MM.1S (cell line): ENCODE measurements at regions not wholly inside any gene's neighbourhood (a gene's known extent, or its start where the extent isn't known, plus 50 kb on each side); places are given as distances from the start of the nearest gene placed in this dataset.

Source experiments
- DNase-seq: peaks from one replicate; pipeline ENCODE4 v3.0.0-alpha.2; 2015
- H2AFZ ChIP-seq: fragments of 300-600 bp; sonication (generic); 2 replicates; pipeline ENCODE4 v1.6.0; 2016; ENCODE audit warnings: antibody characterized with exemption, low read length
- H3F3A ChIP-seq: fragments of 300-600 bp; sonication (generic); 2 replicates; pipeline ENCODE4 v1.6.1; 2016; ENCODE audit warnings: mild to moderate bottlenecking, antibody characterized with exemption, low read length, moderate library complexity, mixed read lengths; ENCODE audit not compliant: insufficient read depth
- H3K27ac ChIP-seq: fragments of 300-600 bp; sonication (generic); 2 replicates; pipeline ENCODE4 v1.5.1; 2016; ENCODE audit warnings: mild to moderate bottlenecking, low read length
- H3K27me3 ChIP-seq: fragments of 300-600 bp; sonication (generic); replicated peaks from 2 replicates; pipeline ENCODE4 v1.6.0; 2016; ENCODE audit warnings: low read length; ENCODE audit not compliant: insufficient read depth
- H3K36me3 ChIP-seq: fragments of 300-600 bp; sonication (generic); replicated peaks from 2 replicates; pipeline ENCODE4 v1.6.1; 2016; ENCODE audit warnings: mild to moderate bottlenecking, low read length, mixed read lengths; ENCODE audit not compliant: insufficient read depth
- H3K4me1 ChIP-seq: fragments of 300-600 bp; sonication (generic); 2 replicates; pipeline ENCODE4 v1.6.1; 2016; ENCODE audit warnings: low read length, mixed read lengths
- H3K4me2 ChIP-seq: fragments of 300-600 bp; sonication (generic); 2 replicates; pipeline ENCODE4 v1.6.0; 2016; ENCODE audit warnings: low read depth, low read length
- H3K4me3 ChIP-seq: fragments of 300-600 bp; sonication (generic); 2 replicates; pipeline ENCODE4 v1.5.1; 2016; ENCODE audit warnings: low read length, mixed read lengths
- H3K79me2 ChIP-seq: fragments of 300-600 bp; sonication (generic); 2 replicates; pipeline ENCODE4 v1.6.1; 2016; ENCODE audit warnings: mixed run types, low read length, mixed read lengths
- H3K9ac ChIP-seq: fragments of 300-600 bp; sonication (generic); 2 replicates; pipeline ENCODE4 v1.6.1; 2016; ENCODE audit warnings: low read length, mixed read lengths
- H3K9me2 ChIP-seq: fragments of 300-600 bp; sonication (generic); replicated peaks from 2 replicates; pipeline ENCODE4 v1.6.1; 2016; ENCODE audit warnings: mild to moderate bottlenecking, low read length, mixed read lengths; ENCODE audit not compliant: insufficient read depth
- H3K9me3 ChIP-seq: fragments of 300-600 bp; sonication (generic); replicated peaks from 2 replicates; pipeline ENCODE4 v1.6.1; 2016; ENCODE audit warnings: mild to moderate bottlenecking, low read length, mixed read lengths; ENCODE audit not compliant: insufficient read depth
- H4K20me1 ChIP-seq: fragments of 300-600 bp; sonication (generic); 2 replicates; pipeline ENCODE4 v1.6.1; 2016; ENCODE audit warnings: mild to moderate bottlenecking, low read length, moderate library complexity, mixed read lengths; ENCODE audit not compliant: insufficient read depth
- EZH2 ChIP-seq: fragments of 300-600 bp; sonication (generic); optimal IDR thresholded peaks from 2 replicates; pipeline ENCODE3; 2017; ENCODE audit warnings: low read depth, mild to moderate bottlenecking, antibody characterized with exemption, low read length, mixed read lengths
- EZH2phosphoT487 ChIP-seq: fragments of 300-600 bp; sonication (generic); IDR thresholded peaks from 2 replicates; pipeline ENCODE4 v1.6.1; 2018; ENCODE audit warnings: antibody characterized with exemption, low read length
- TF ChIP-seq, protein P1 (sequence below): fragments of 300-600 bp; sonication (generic); IDR thresholded peaks from 2 replicates; pipeline ENCODE4 v1.5.1; 2016; ENCODE audit warnings: antibody characterized with exemption, low read length, mixed read lengths

DNA sequence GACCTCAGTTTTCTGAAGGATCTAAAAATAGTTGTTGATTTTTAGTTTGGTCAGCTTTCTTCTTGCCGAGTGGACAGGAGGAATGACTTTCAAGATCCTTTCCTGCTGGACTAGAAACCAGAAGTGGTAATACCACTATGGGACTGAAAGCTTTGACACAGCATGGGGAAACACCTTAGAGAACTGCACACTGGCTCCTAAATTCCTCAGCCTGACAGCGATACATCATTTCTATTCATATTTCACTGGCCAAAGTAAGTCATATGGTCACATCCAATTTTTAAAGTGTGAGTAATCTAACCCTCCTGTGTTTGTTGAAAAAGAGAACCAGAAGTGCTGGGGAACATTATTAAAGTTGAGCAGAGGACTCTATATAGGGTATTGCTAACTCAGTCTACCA lies 244.7 kb upstream of the MMADHC start:
- no peaks in the 10 kb centered on the region for H4K20me1 ChIP-seq
- H3K36me3 ChIP-seq = no peaks in the 10 kb centered on the region
- peak overlapping the region; percentile 44; the same call in 1 of the 2 replicates for H3K4me2 ChIP-seq
- H3K4me1 ChIP-seq = peaks cover 29% of the 10 kb centered on the region
- H3K9ac ChIP-seq = peak overlapping the region; percentile 23; the same call in 1 of the 2 replicates
- no peaks in the 10 kb centered on the region for H3K9me2 ChIP-seq
- no peaks in the 10 kb centered on the region for H3K9me3 ChIP-seq
- H3K27me3 ChIP-seq = no peaks in the 10 kb centered on the region
- H3F3A ChIP-seq = peaks cover 19% of the 10 kb centered on the region
- peak; percentile 88 for DNase-seq
- peak overlapping the region; percentile 68 for H3K27ac ChIP-seq
- no peak overlapping the region for H3K4me3 ChIP-seq
- TF ChIP-seq EZH2 (no peak), EZH2phosphoT487 (no peak)
- TF ChIP-seq, protein P1, sequence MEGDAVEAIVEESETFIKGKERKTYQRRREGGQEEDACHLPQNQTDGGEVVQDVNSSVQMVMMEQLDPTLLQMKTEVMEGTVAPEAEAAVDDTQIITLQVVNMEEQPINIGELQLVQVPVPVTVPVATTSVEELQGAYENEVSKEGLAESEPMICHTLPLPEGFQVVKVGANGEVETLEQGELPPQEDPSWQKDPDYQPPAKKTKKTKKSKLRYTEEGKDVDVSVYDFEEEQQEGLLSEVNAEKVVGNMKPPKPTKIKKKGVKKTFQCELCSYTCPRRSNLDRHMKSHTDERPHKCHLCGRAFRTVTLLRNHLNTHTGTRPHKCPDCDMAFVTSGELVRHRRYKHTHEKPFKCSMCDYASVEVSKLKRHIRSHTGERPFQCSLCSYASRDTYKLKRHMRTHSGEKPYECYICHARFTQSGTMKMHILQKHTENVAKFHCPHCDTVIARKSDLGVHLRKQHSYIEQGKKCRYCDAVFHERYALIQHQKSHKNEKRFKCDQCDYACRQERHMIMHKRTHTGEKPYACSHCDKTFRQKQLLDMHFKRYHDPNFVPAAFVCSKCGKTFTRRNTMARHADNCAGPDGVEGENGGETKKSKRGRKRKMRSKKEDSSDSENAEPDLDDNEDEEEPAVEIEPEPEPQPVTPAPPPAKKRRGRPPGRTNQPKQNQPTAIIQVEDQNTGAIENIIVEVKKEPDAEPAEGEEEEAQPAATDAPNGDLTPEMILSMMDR = no peak
- H3K79me2 ChIP-seq = no peaks in the 10 kb centered on the region
- no peak overlapping the region for H2AFZ ChIP-seq

DNA sequence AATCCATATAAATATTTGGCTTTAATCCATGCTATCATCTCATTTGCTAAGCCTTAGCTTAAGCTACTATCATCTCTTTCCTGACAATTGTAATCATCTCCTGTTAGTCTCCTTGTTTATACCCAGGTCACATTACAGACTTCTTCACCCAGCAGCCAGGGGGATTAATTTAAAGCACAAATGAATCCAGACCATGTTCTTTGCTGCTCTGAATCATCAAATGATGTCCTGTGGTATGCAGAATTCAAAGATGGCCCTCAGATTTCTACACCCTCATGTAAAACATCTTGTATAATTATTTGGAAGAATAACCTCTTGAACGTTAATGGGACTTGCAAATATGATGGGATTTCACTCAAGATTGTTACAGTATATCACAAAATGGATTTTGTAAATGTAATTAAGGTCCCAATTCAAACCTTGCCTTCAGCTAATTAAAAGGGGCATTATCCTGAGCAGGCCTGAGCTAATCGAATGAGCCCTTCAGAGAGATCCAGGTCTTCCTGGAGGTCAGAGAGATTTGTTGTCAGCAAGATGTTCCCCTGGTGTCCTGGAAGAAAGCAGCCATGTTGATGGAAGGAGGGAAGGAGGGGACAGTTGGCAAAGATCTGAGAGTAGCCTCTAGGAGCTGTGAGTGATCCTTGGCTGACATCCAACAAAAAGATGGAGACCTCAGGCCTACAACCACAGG lies 241.1 kb upstream of the MMADHC start:
- Histone ChIP-seq H3K4me3 (no peak overlapping the region), H3K4me2 (no peak overlapping the region), H4K20me1 (no peaks in the 10 kb centered on the region), H3K9ac (no peak overlapping the region), H3K4me1 (peaks cover 28% of the 10 kb centered on the region), H3K79me2 (no peaks in the 10 kb centered on the region), H3K9me2 (no peaks in the 10 kb centered on the region), H3K27ac (no peak overlapping the region), H2AFZ (no peak overlapping the region), H3K9me3 (no peaks in the 10 kb centered on the region), H3F3A (peaks cover 19% of the 10 kb centered on the region), H3K36me3 (no peaks in the 10 kb centered on the region), H3K27me3 (no peaks in the 10 kb centered on the region)
- no peak for DNase-seq
- no peak for TF ChIP-seq EZH2
- TF ChIP-seq, protein P1 = no peak
- no peak for TF ChIP-seq EZH2phosphoT487

DNA sequence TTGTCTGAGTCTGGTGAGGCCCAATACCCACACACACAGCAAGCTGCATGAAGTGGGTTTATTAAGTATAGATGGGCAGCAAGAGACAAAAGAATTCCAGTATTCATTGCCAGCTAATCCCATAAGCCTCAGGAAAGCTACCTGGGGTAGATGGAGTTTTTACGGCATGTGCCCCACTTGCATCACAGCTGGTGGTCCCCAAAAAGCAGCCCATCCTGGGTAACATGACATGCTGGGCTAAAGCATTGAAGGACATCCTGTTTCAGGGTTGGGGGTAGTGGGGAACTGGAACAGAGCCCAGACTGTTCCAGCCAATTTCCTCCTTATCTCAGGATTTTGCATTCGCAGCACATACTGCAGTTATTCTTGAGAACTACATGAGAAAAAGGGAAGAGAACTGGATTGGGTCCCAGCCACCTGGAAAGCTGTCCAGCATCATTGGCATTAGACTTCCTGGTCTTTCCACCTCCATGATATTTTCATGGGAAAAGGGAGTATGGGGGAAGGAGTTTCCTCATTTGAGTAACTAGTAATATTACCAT lies 240.1 kb upstream of the MMADHC start:
- Histone ChIP-seq H3K4me2 (no peak overlapping the region), H3K9ac (no peak overlapping the region), H3K27me3 (no peaks in the 10 kb centered on the region), H3K4me3 (no peak overlapping the region), H3K27ac (no peak overlapping the region), H3K36me3 (no peaks in the 10 kb centered on the region), H3K9me2 (no peaks in the 10 kb centered on the region), H3K4me1 (peaks cover 18% of the 10 kb centered on the region), H3F3A (peaks cover 10% of the 10 kb centered on the region), H2AFZ (no peak overlapping the region), H3K79me2 (no peaks in the 10 kb centered on the region), H3K9me3 (no peaks in the 10 kb centered on the region), H4K20me1 (no peaks in the 10 kb centered on the region)
- no peak for TF ChIP-seq EZH2
- TF ChIP-seq, protein P1 = no peak
- no peak for TF ChIP-seq EZH2phosphoT487
- DNase-seq = no peak
